Hepatocyte (in vitro differentiated cells): ENCODE measurements at regions not wholly inside any gene's neighbourhood (a gene's known extent, or its start where the extent isn't known, plus 50 kb on each side); places are given as distances from the start of the nearest gene placed in this dataset.

Experiments used
- DNase-seq: peaks from one replicate; pipeline ENCODE4 v3.0.0-alpha.2; 2016; ENCODE audit warnings: low spot score
- H2AFZ ChIP-seq: fragments of 200-600 bp; sonication (generic); 2 replicates; pipeline ENCODE4 v1.6.0; 2016; ENCODE audit warnings: antibody characterized with exemption, mild to moderate bottlenecking
- H3K27ac ChIP-seq: fragments of 200-600 bp; sonication (generic); 2 replicates; pipeline ENCODE4 v1.5.1; 2016; ENCODE audit warnings: mild to moderate bottlenecking
- H3K27me3 ChIP-seq: fragments of 200-600 bp; sonication (generic); 2 replicates; pipeline ENCODE4 v1.6.1; 2016
- H3K36me3 ChIP-seq: fragments of 200-600 bp; sonication (generic); replicated peaks from 2 replicates; pipeline ENCODE4 v1.5.1; 2016; ENCODE audit warnings: low read depth; ENCODE audit not compliant: insufficient read depth
- H3K4me1 ChIP-seq: fragments of 200-600 bp; sonication (generic); 2 replicates; pipeline ENCODE4 v1.5.1; 2016; ENCODE audit warnings: mild to moderate bottlenecking, moderate library complexity; ENCODE audit not compliant: insufficient read depth
- H3K4me2 ChIP-seq: fragments of 200-600 bp; sonication (generic); 2 replicates; pipeline ENCODE4 v1.6.0; 2016
- H3K4me3 ChIP-seq: fragments of 200-600 bp; sonication (generic); 2 replicates; pipeline ENCODE4 v1.5.1; 2016; ENCODE audit warnings: mild to moderate bottlenecking
- H3K79me2 ChIP-seq: fragments of 200-600 bp; sonication (generic); 2 replicates; pipeline ENCODE4 v1.6.0; 2017; ENCODE audit warnings: mild to moderate bottlenecking
- H3K9me2 ChIP-seq: fragments of 200-600 bp; sonication (generic); replicated peaks from 2 replicates; pipeline ENCODE4 v1.6.0; 2017; ENCODE audit warnings: mild to moderate bottlenecking; ENCODE audit not compliant: insufficient read depth
- H3K9me3 ChIP-seq: fragments of 200-600 bp; sonication (generic); 2 replicates; pipeline ENCODE4 v1.5.1; 2016; ENCODE audit warnings: low read depth, mild to moderate bottlenecking
- H4K20me1 ChIP-seq: fragments of 200-600 bp; sonication (generic); 2 replicates; pipeline ENCODE4 v1.6.0; 2016; ENCODE audit warnings: mild to moderate bottlenecking; ENCODE audit not compliant: insufficient read depth, poor library complexity, severe bottlenecking
- EZH2 ChIP-seq: fragments of 200-600 bp; sonication (generic); IDR thresholded peaks from 2 replicates; pipeline ENCODE4 v1.6.1; 2016; ENCODE audit warnings: antibody characterized with exemption, mild to moderate bottlenecking, borderline replicate concordance
- EZH2phosphoT487 ChIP-seq: fragments of 200-600 bp; sonication (generic); IDR thresholded peaks from one replicate; pipeline ENCODE4 v1.6.1; 2018; ENCODE audit warnings: antibody characterized with exemption, mild to moderate bottlenecking, low read depth, moderate library complexity; ENCODE audit not compliant: unreplicated experiment, severe bottlenecking
- WGBS: methylation state at CpG from one replicate; pipeline ENCODE4 v1.1.6; 2016; ENCODE audit warnings: low lambda C conversion rate; ENCODE audit errors: missing lambda C conversion rate; 5-methylcytosine and 5-hydroxymethylcytosine counted together
- TF ChIP-seq, protein P1 (sequence below): fragments of 200-600 bp; sonication (generic); IDR thresholded peaks from 2 replicates; pipeline ENCODE4 v1.5.1; 2016; ENCODE audit warnings: antibody characterized with exemption, mild to moderate bottlenecking; ENCODE audit not compliant: poor library complexity

GRCh38 chrX:131630534-131630933 is 86.7 kb downstream of the OR13H1 start:
- Histone ChIP-seq H3K4me2 (no peak overlapping the region), H3K36me3 (no peaks in the 10 kb centered on the region), H3K27ac (no peak overlapping the region), H3K9me2 (no peaks in the 10 kb centered on the region), H3K4me3 (no peak overlapping the region), H3K9me3 (no peaks in the 10 kb centered on the region), H3K4me1 (no peaks in the 10 kb centered on the region), H2AFZ (no peak overlapping the region), H4K20me1 (no peaks in the 10 kb centered on the region), H3K79me2 (no peaks in the 10 kb centered on the region), H3K27me3 (no peaks in the 10 kb centered on the region)
- TF ChIP-seq, protein P1, sequence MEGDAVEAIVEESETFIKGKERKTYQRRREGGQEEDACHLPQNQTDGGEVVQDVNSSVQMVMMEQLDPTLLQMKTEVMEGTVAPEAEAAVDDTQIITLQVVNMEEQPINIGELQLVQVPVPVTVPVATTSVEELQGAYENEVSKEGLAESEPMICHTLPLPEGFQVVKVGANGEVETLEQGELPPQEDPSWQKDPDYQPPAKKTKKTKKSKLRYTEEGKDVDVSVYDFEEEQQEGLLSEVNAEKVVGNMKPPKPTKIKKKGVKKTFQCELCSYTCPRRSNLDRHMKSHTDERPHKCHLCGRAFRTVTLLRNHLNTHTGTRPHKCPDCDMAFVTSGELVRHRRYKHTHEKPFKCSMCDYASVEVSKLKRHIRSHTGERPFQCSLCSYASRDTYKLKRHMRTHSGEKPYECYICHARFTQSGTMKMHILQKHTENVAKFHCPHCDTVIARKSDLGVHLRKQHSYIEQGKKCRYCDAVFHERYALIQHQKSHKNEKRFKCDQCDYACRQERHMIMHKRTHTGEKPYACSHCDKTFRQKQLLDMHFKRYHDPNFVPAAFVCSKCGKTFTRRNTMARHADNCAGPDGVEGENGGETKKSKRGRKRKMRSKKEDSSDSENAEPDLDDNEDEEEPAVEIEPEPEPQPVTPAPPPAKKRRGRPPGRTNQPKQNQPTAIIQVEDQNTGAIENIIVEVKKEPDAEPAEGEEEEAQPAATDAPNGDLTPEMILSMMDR, result no peak
- TF ChIP-seq EZH2 (no peak), EZH2phosphoT487 (no peak)
- 84% methylated on average over 8 of the region's 8 CpGs for WGBS
- DNase-seq, result no peak

DNA sequence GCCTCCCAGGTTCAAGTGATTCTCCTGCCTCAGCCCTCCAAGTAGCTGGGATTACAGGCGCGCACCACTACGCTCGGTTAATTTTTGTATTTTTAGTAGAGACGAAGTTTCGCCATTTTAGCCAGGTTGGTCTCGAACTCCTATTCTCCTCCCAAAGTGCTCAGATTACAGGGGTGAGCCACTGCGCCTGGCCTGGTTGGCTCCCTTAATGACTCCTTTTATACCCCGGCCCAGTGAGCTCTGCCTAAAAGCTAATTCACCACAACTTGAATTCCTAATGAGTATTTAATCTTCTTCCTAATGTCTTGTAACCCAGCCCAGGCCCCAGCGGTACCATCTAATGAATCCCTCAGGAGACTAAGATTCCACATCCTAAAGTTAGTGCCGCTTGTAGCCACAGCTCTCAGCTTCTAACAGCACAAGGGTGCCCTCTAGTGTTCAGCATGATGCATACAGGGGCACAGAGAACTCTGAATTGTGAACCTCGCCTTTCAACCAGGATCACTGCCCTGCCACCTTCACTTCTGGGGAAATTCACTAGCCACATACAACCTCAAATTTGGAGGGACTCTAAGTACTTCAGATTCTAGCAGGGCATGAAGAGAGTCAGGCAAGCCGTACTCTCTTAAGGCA is 89.5 kb downstream of the OR13H1 start:
- no peak overlapping the region for H3K27ac ChIP-seq
- no peaks in the 10 kb centered on the region for H3K27me3 ChIP-seq
- H4K20me1 ChIP-seq, result no peaks in the 10 kb centered on the region
- H3K36me3 ChIP-seq, result no peaks in the 10 kb centered on the region
- TF ChIP-seq EZH2, result no peak
- TF ChIP-seq, protein P1, result peak; percentile 77
- H3K9me2 ChIP-seq, result no peaks in the 10 kb centered on the region
- no peaks in the 10 kb centered on the region for H3K4me1 ChIP-seq
- no peaks in the 10 kb centered on the region for H3K79me2 ChIP-seq
- no peak overlapping the region for H3K4me2 ChIP-seq
- WGBS, result 72% methylated on average over 13 of the region's 13 CpGs
- H3K4me3 ChIP-seq, result no peak overlapping the region
- H3K9me3 ChIP-seq, result no peaks in the 10 kb centered on the region
- DNase-seq, result peak; percentile 76
- H2AFZ ChIP-seq, result no peak overlapping the region

GRCh38 chrX:131634900-131635299 is 91.0 kb downstream of the OR13H1 start:
- no peaks in the 10 kb centered on the region for H3K27me3 ChIP-seq
- no peak for DNase-seq
- no peak overlapping the region for H3K4me2 ChIP-seq
- H3K36me3 ChIP-seq, result no peaks in the 10 kb centered on the region
- no peak overlapping the region for H3K27ac ChIP-seq
- WGBS, result 68% methylated on average over 1 of the region's 1 CpG
- no peak overlapping the region for H2AFZ ChIP-seq
- H3K4me1 ChIP-seq, result no peaks in the 10 kb centered on the region
- no peaks in the 10 kb centered on the region for H4K20me1 ChIP-seq
- H3K9me3 ChIP-seq, result no peaks in the 10 kb centered on the region
- no peak overlapping the region for H3K4me3 ChIP-seq
- H3K9me2 ChIP-seq, result no peaks in the 10 kb centered on the region
- TF ChIP-seq, protein P1, result no peak
- no peak for TF ChIP-seq EZH2phosphoT487
- TF ChIP-seq EZH2, result no peak
- H3K79me2 ChIP-seq, result no peaks in the 10 kb centered on the region
